Tibial artery (tissue), 4 donors: ENCODE measurements at regions not wholly inside any gene's neighbourhood (a gene's known extent, or its start where the extent isn't known, plus 50 kb on each side); places are given as distances from the start of the nearest gene placed in this dataset.

Experiments used
- DNase-seq, 2 donors: peaks; one replicate each; pipeline ENCODE4 v3.0.0-alpha.2; 2019
- H3K27ac ChIP-seq, 2 donors: fragments of 200-600 bp; sonication (generic) in 1 of 2; 1 replicate in 1 of 2; 2 replicates in 1 of 2; pipeline ENCODE4 v1.5.1; 2018 to 2019; ENCODE audit warnings: mild to moderate bottlenecking in 1 of 2
- H3K27me3 ChIP-seq, 2 donors: fragments of 200-600 bp; sonication (generic) in 1 of 2; one replicate each; pipeline versions ENCODE4 v1.5.1 to v1.6.0; 2016 to 2019
- H3K36me3 ChIP-seq, 3 donors: fragments of 200-600 bp; sonication (generic) in 2 of 3; one replicate each; pipeline ENCODE4 v1.5.1; 2016 to 2019; ENCODE audit warnings: mild to moderate bottlenecking in 2 of 3
- H3K4me1 ChIP-seq, 4 donors: fragments of 200-600 bp; sonication (generic) in 2 of 4; 1 replicate in 3 of 4; 2 replicates in 1 of 4; pipeline ENCODE4 v1.5.1; 2016 to 2019
- H3K4me3 ChIP-seq, 2 donors: fragments of 200-600 bp; sonication (generic) in 1 of 2; 1 replicate in 1 of 2; 2 replicates in 1 of 2; pipeline ENCODE4 v1.5.1; 2018 to 2019; ENCODE audit warnings: mild to moderate bottlenecking in 2 of 2
- H3K9me3 ChIP-seq, 3 donors: fragments of 200-600 bp; sonication (generic) in 1 of 3; one replicate each; pipeline ENCODE4 v1.5.1; 2016 to 2019
- CTCF ChIP-seq, 2 experiments: fragments of 200-600 bp in 1 of 2; fragments of 450-650 bp in 1 of 2; IDR thresholded peaks; one replicate each; pipeline ENCODE4 v1.5.1; 2017 to 2019; ENCODE audit warnings: antibody characterized with exemption in 2 of 2, mild to moderate bottlenecking in 1 of 2, moderate library complexity in 1 of 2
- intact Hi-C: fragments of 100-400 bp; cut with DNase I; formaldehyde crosslinking; loops from one replicate; pipeline ENCODE4 v1.15.0; 2023; ENCODE audit warnings: low total_unique reads

GRCh38 chr14:27199272-27199671 lies 601.4 kb upstream of the NOVA1 start:
- Histone ChIP-seq H3K9me3 (no peaks in the 10 kb centered on the region), H3K4me3 (no peak overlapping the region), H3K27me3 (no peaks in the 10 kb centered on the region), H3K4me1 (no peaks in the 10 kb centered on the region), H3K36me3 (no peaks in the 10 kb centered on the region), H3K27ac (no peak overlapping the region)
- intact Hi-C loops = no loop called here
- no peak for DNase-seq
- no peak for TF ChIP-seq CTCF (IDR thresholded peaks at IDR 0.05)

GRCh38 chr14:27205036-27205435 lies 607.2 kb upstream of the NOVA1 start:
- no peaks in the 10 kb centered on the region for H3K36me3 ChIP-seq
- no peaks in the 10 kb centered on the region for H3K9me3 ChIP-seq
- H3K27me3 ChIP-seq = no peaks in the 10 kb centered on the region
- TF ChIP-seq CTCF (IDR thresholded peaks at IDR 0.05) = no peak
- no peak overlapping the region for H3K27ac ChIP-seq
- intact Hi-C loops = no loop called here
- no peak for DNase-seq
- no peak overlapping the region for H3K4me3 ChIP-seq
- no peaks in the 10 kb centered on the region for H3K4me1 ChIP-seq

DNA sequence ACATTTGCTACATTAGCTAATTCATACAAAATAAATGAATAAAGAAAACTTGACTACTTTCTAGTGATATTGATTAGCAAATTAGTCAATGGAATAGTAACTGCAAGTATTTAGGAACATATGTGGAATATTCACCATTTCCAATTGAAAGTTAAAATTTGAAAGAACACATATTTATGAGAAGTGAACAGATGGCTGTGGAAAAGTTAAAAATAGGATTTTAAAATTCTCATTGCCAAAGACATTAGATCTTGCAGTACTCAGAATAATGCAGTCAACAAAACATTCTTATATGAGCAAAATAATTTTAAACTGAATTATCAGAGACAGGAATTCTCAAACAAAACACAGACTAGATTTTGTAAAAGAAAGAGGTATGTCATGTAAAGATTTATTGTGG lies 613.9 kb upstream of the NOVA1 start:
- Histone ChIP-seq H3K4me1 (no peaks in the 10 kb centered on the region), H3K36me3 (no peaks in the 10 kb centered on the region), H3K4me3 (no peak overlapping the region), H3K27me3 (no peaks in the 10 kb centered on the region), H3K9me3 (no peaks in the 10 kb centered on the region), H3K27ac (no peak overlapping the region)
- TF ChIP-seq CTCF (IDR thresholded peaks at IDR 0.05) = no peak
- intact Hi-C loops = no loop called here
- no peak for DNase-seq

- no peaks in the 10 kb centered on the region for H3K36me3 ChIP-seq
- no peaks in the 10 kb centered on the region for H3K27me3 ChIP-seq
- H3K9me3 ChIP-seq = peaks cover 0 to 6% (median 6%) of the 10 kb centered on the region in 3 donors
- TF ChIP-seq CTCF (IDR thresholded peaks at IDR 0.05) = no peak
- H3K4me1 ChIP-seq = no peaks in the 10 kb centered on the region
- H3K27ac ChIP-seq = no peak overlapping the region
- no peak overlapping the region for H3K4me3 ChIP-seq
- intact Hi-C loops = no loop called here
- DNase-seq = no peak
Measured at GRCh38 chr14:27222671-27223070, 624.8 kb upstream of the NOVA1 start.

- no peak for TF ChIP-seq CTCF (IDR thresholded peaks at IDR 0.05)
- intact Hi-C loops = no loop called here
Measured at GRCh38 chr14:27223906-27224305, 626.1 kb upstream of the NOVA1 start.

DNA sequence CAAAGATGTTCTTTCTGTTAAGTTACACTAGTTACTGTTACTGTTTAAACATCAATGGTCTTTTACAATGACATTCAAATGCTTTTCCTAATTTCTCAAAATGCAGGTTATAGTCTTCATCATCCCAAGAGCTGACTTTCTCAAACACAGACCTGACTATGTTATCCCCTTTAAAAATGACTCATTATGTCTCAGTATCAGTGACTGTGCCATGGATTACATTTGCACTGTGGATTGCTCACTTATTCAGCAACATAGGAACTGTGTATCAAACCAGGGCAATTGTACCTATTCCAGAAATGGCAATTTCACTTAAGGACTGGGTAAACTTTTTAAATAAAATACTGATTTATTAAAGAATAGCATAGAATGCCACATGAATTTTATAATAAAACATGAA lies 630.2 kb upstream of the NOVA1 start:
- H3K27ac ChIP-seq = no peak overlapping the region
- no peak for TF ChIP-seq CTCF (IDR thresholded peaks at IDR 0.05)
- intact Hi-C loops = no loop called here

More at GRCh38 chr14:27223906-27224305, 626.1 kb upstream of the NOVA1 start:
- Histone ChIP-seq H3K27me3 (no peaks in the 10 kb centered on the region), H3K4me1 (no peaks in the 10 kb centered on the region), H3K9me3 (peaks cover 0 to 6% (median 6%) of the 10 kb centered on the region in 3 donors), H3K4me3 (no peak overlapping the region), H3K36me3 (no peaks in the 10 kb centered on the region), H3K27ac (no peak overlapping the region)
- DNase-seq = no peak

More for the DNA sequence above, 630.2 kb upstream of the NOVA1 start:
- Histone ChIP-seq H3K4me1 (no peaks in the 10 kb centered on the region), H3K9me3 (no peaks in the 10 kb centered on the region), H3K36me3 (no peaks in the 10 kb centered on the region), H3K27me3 (no peaks in the 10 kb centered on the region), H3K4me3 (no peak overlapping the region)
- no peak for DNase-seq
